HCT116 (cell line): ENCODE measurements at regions not wholly inside any gene's neighbourhood (a gene's known extent, or its start where the extent isn't known, plus 50 kb on each side); places are given as distances from the start of the nearest gene placed in this dataset.

ENCODE experiments used
- ATAC-seq: fragments of 200-7000 bp; cut with Tn5 transposase; 2 replicates; pipeline ENCODE4 v1.9.1; 2020; ENCODE audit warnings: mild to moderate bottlenecking, moderate library complexity
- BruUV-seq: library from RNA; stranded (reverse); fragments of 400-500 nt; replicated peaks from 2 replicates; lab custom pipeline; 2021; lab: Mats Ljungman, UMichigan
- CTCF ChIA-PET: fragments of 300-600 bp; sonication (Branson Sonifier 250); formaldehyde crosslinking; loops from one replicate; lab custom pipeline; 2021; ENCODE audit warnings: antibody characterized with exemption; lab: Charles Lee
- POLR2A ChIA-PET: fragments of 300-600, 350-600 bp; sonication (Branson Sonifier 250); formaldehyde crosslinking; loops from one replicate; lab custom pipeline; 2021; ENCODE audit warnings: antibody characterized with exemption; lab: Charles Lee
- RAD21 ChIA-PET, 2 experiments: fragments of 300-600 bp; sonication (Branson Sonifier 250); formaldehyde crosslinking; loops; one replicate each; lab custom pipeline; 2023; ENCODE audit warnings: low total read pairs in 2 of 2; ENCODE audit not compliant: uncharacterized antibody in 2 of 2, unreplicated experiment in 2 of 2, low non-redundant PET in 1 of 2; lab: Charles Lee
- DNase-seq: peaks from one replicate; pipeline ENCODE4 v3.0.0-alpha.2; 2010; ENCODE audit warnings: low read depth, low spot score
- H2AFZ ChIP-seq: fragments of 200-600 bp; shearing (Covaris generic), sonication (generic); 2 replicates; pipeline ENCODE4 v1.6.1; 2017; ENCODE audit warnings: low read depth, mixed run types, mixed read lengths, antibody characterized with exemption, low read length; ENCODE audit not compliant: poor library complexity, severe bottlenecking
- H3K27ac ChIP-seq: 2 replicates; pipeline ENCODE4 v1.5.1; 2012; ENCODE audit warnings: low read depth, low read length
- H3K27me3 ChIP-seq: fragments of 200-600 bp; sonication (generic); 2 replicates; pipeline ENCODE4 v1.6.1; 2016; ENCODE audit warnings: mixed run types, low read length, mixed read lengths; ENCODE audit not compliant: insufficient read depth
- H3K36me3 ChIP-seq, 2 experiments: fragments of 200-500 bp in 1 of 2; fragments of 200-600 bp in 1 of 2; sonication (Bioruptor generic) in 1 of 2; sonication (generic) in 1 of 2; 2 replicates each; pipeline versions ENCODE4 v1.5.1 to v1.6.1; 2014 to 2016; ENCODE audit warnings: low read length in 2 of 2, inconsistent platforms in 1 of 2, mixed read lengths in 1 of 2, mixed run types in 1 of 2; ENCODE audit not compliant: insufficient read depth in 2 of 2, control insufficient read depth in 1 of 2
- H3K4me1 ChIP-seq, 2 experiments: fragments of 200-600 bp in 1 of 2; sonication (generic) in 1 of 2; 2 replicates each; pipeline versions ENCODE4 v1.5.1 to v1.6.1; 2012 to 2017; ENCODE audit warnings: low read length in 2 of 2, inconsistent platforms in 1 of 2, mild to moderate bottlenecking in 1 of 2, mixed read lengths in 1 of 2, mixed run types in 1 of 2, moderate library complexity in 1 of 2; ENCODE audit not compliant: insufficient read depth in 2 of 2, control insufficient read depth in 1 of 2
- H3K4me2 ChIP-seq: fragments of 200-600 bp; sonication (generic); 2 replicates; pipeline ENCODE4 v1.6.1; 2017; ENCODE audit warnings: mixed run types, low read length, mixed read lengths
- H3K4me3 ChIP-seq, 2 experiments: fragments of 200-600 bp in 1 of 2; sonication (generic) in 1 of 2; replicated peaks in 1 of 2; 2 replicates each; pipeline ENCODE4 v1.5.1; 2011 to 2016; ENCODE audit warnings: low read length in 2 of 2, control low read depth in 1 of 2, low read depth in 1 of 2, mild to moderate bottlenecking in 1 of 2, mixed read lengths in 1 of 2, mixed run types in 1 of 2
- H3K79me2 ChIP-seq: fragments of 200-600 bp; sonication (generic); 2 replicates; pipeline ENCODE4 v1.6.1; 2017; ENCODE audit warnings: mild to moderate bottlenecking, mixed run types, low read length, moderate library complexity, mixed read lengths; ENCODE audit not compliant: insufficient read depth
- H3K9ac ChIP-seq: fragments of 200-600 bp; sonication (generic); 2 replicates; pipeline ENCODE4 v1.6.1; 2016; ENCODE audit warnings: low read length, mixed read lengths
- H3K9me2 ChIP-seq: fragments of 200-600 bp; sonication (generic), shearing (Covaris generic); 2 replicates; pipeline ENCODE4 v1.6.1; 2017; ENCODE audit warnings: mixed run types, mild to moderate bottlenecking, moderate library complexity; ENCODE audit not compliant: insufficient read depth
- H3K9me3 ChIP-seq, 2 experiments: fragments of 200-500 bp in 1 of 2; fragments of 200-600 bp in 1 of 2; sonication (Bioruptor generic) in 1 of 2; sonication (generic) in 1 of 2; 2 replicates each; pipeline ENCODE4 v1.6.1; 2014 to 2017; ENCODE audit warnings: low read length in 2 of 2, mixed read lengths in 2 of 2, inconsistent platforms in 1 of 2, low read depth in 1 of 2, mild to moderate bottlenecking in 1 of 2, mixed run types in 1 of 2, moderate library complexity in 1 of 2; ENCODE audit not compliant: control insufficient read depth in 1 of 2, insufficient read depth in 1 of 2
- H4K20me1 ChIP-seq: fragments of 200-600 bp; sonication (generic), shearing (Covaris generic); 2 replicates; pipeline ENCODE4 v1.6.1; 2017; ENCODE audit warnings: mixed run types, mild to moderate bottlenecking, moderate library complexity; ENCODE audit not compliant: insufficient read depth
- CBX3 ChIP-seq: IDR thresholded peaks from 2 replicates; pipeline ENCODE4 v1.6.1; 2012; ENCODE audit warnings: low read depth
- CTCF ChIP-seq, 3 experiments: fragments of 200-600 bp in 1 of 3; sonication (generic) in 1 of 3; IDR thresholded peaks in 2 of 3; conservative IDR thresholded peaks in 1 of 3; 2 replicates each; pipeline ENCODE4 v1.5.1; 2012 to 2017; ENCODE audit warnings: low read depth in 2 of 3, low read length in 2 of 3, antibody characterized with exemption in 1 of 3, borderline replicate concordance in 1 of 3, control low read depth in 1 of 3, mild to moderate bottlenecking in 1 of 3, mixed read lengths in 1 of 3, mixed run types in 1 of 3, moderate library complexity in 1 of 3; ENCODE audit not compliant: insufficient read depth in 1 of 3
- EGR1 ChIP-seq: IDR thresholded peaks from 2 replicates; pipeline ENCODE4 v1.6.1; 2012; ENCODE audit warnings: low read depth
- ELF1 ChIP-seq: IDR thresholded peaks from 2 replicates; pipeline ENCODE4 v1.6.1; 2012; ENCODE audit warnings: low read depth, borderline replicate concordance
- EZH2 ChIP-seq: fragments of 200-600 bp; sonication (generic); IDR thresholded peaks from 2 replicates; pipeline ENCODE4 v1.6.1; 2017; ENCODE audit warnings: antibody characterized with exemption, mixed run types
- JUND ChIP-seq: IDR thresholded peaks from 2 replicates; pipeline ENCODE4 v1.6.1; 2012
- MAX ChIP-seq: IDR thresholded peaks from 2 replicates; pipeline ENCODE4 v1.6.1; 2012
- POLR2AphosphoS5 ChIP-seq: IDR thresholded peaks from 2 replicates; pipeline ENCODE4 v1.6.1; 2011; ENCODE audit warnings: mild to moderate bottlenecking, low read depth, low read length, moderate library complexity
- REST ChIP-seq: IDR thresholded peaks from 2 replicates; pipeline ENCODE4 v1.6.1; 2012; ENCODE audit warnings: low read depth
- SIN3A ChIP-seq: IDR thresholded peaks from 2 replicates; pipeline ENCODE4 v1.6.1; 2012; ENCODE audit warnings: low read depth
- SP1 ChIP-seq: IDR thresholded peaks from 2 replicates; pipeline ENCODE4 v1.6.1; 2012; ENCODE audit warnings: low read depth
- SRF ChIP-seq: IDR thresholded peaks from 2 replicates; pipeline ENCODE4 v1.6.1; 2012; ENCODE audit warnings: low read depth
- TCF7L2 ChIP-seq: IDR thresholded peaks from 2 replicates; pipeline ENCODE4 v1.7.0; 2011; ENCODE audit warnings: borderline replicate concordance, inconsistent platforms; ENCODE audit not compliant: insufficient read depth, insufficient read length; ENCODE audit errors: extremely low read depth
- YY1 ChIP-seq: IDR thresholded peaks from 2 replicates; pipeline ENCODE4 v1.6.1; 2011; ENCODE audit warnings: low read length, low read depth, moderate library complexity, mild to moderate bottlenecking; ENCODE audit not compliant: insufficient replicate concordance; ENCODE audit errors: extremely low read depth
- ZNF274 ChIP-seq: fragments of 200-500 bp; sonication (Bioruptor generic); IDR thresholded peaks from 2 replicates; pipeline ENCODE4 v1.6.1; 2014; ENCODE audit warnings: mild to moderate bottlenecking, low read depth, low read length, inconsistent platforms
- intact Hi-C: fragments of 100-400 bp; cut with micrococcal nuclease; formaldehyde crosslinking; loops from 2 replicates; pipeline ENCODE4 v1.10.0; 2022

- no peak overlapping the region for H3K4me2 ChIP-seq
- no peaks in the 10 kb centered on the region for H4K20me1 ChIP-seq
- H3K4me3 ChIP-seq = no peak overlapping the region
- no peaks in the 10 kb centered on the region for H3K9me2 ChIP-seq
- no peaks in the 10 kb centered on the region for H3K9me3 ChIP-seq
- no peak for DNase-seq
- no TSS peak for BruUV-seq
- ATAC-seq = no peak
- H3K27ac ChIP-seq = no peak overlapping the region
- ChIA-PET CTCF (no interaction called here), POLR2A (no interaction called here), RAD21 (no interaction called here)
- no peaks in the 10 kb centered on the region for H3K79me2 ChIP-seq
- intact Hi-C loops = no loop called here
- no peaks in the 10 kb centered on the region for H3K36me3 ChIP-seq
- no peaks in the 10 kb centered on the region for H3K27me3 ChIP-seq
- no peak overlapping the region for H3K9ac ChIP-seq
- TF ChIP-seq EZH2 (no peak), TCF7L2 (no peak), SP1 (no peak), ELF1 (no peak), MAX (no peak), EGR1 (no peak), POLR2AphosphoS5 (no peak), SIN3A (no peak), JUND (no peak), YY1 (no peak)
- no peak overlapping the region for H2AFZ ChIP-seq
- no peaks in the 10 kb centered on the region for H3K4me1 ChIP-seq
Observed at GRCh38 chr5:77844623-77845323, 68.6 kb upstream of the TBCA start.

- RAD21 ChIA-PET = no interaction called here
- H3K27me3 ChIP-seq = no peaks in the 10 kb centered on the region
- no peak for TF ChIP-seq ELF1
- no peak for TF ChIP-seq YY1
- TF ChIP-seq EZH2 = no peak
- TF ChIP-seq SRF = no peak
- TF ChIP-seq ZNF274 = no peak
- TF ChIP-seq JUND = no peak
- TF ChIP-seq REST = no peak
- TF ChIP-seq TCF7L2 = no peak
- no peak for TF ChIP-seq EGR1
- TF ChIP-seq CTCF (IDR thresholded peaks at IDR 0.05 in 2 of 3, conservative IDR thresholded peaks at IDR 0.05 in 1 of 3; ENCODE audit: borderline replicate concordance in 1 of 3, insufficient read depth in 1 of 3, low read depth in 2 of 3, low read length in 2 of 3) = no peak
- TF ChIP-seq CBX3 = no peak
- TF ChIP-seq POLR2AphosphoS5 = no peak
Observed at GRCh38 chr5:77844373-77844622, 68.2 kb upstream of the TBCA start.

More at GRCh38 chr5:77844373-77844622, 68.2 kb upstream of the TBCA start:
- DNase-seq = no peak
- no peaks in the 10 kb centered on the region for H3K9me2 ChIP-seq
- H3K4me2 ChIP-seq = no peak overlapping the region
- CTCF ChIA-PET = no interaction called here
- POLR2A ChIA-PET = no interaction called here
- H3K9me3 ChIP-seq = no peaks in the 10 kb centered on the region
- H3K4me1 ChIP-seq = no peaks in the 10 kb centered on the region
- H3K4me3 ChIP-seq = no peak overlapping the region
- H3K9ac ChIP-seq = no peak overlapping the region
- H3K36me3 ChIP-seq = no peaks in the 10 kb centered on the region
- no peak overlapping the region for H3K27ac ChIP-seq
- intact Hi-C loops = no loop called here
- BruUV-seq = no TSS peak
- no peaks in the 10 kb centered on the region for H3K79me2 ChIP-seq
- no peak overlapping the region for H2AFZ ChIP-seq
- no peak for ATAC-seq
- no peaks in the 10 kb centered on the region for H4K20me1 ChIP-seq
